Astrocyte (in vitro differentiated cells and primary cell): ENCODE measurements at regions not wholly inside any gene's neighbourhood (a gene's known extent, or its start where the extent isn't known, plus 50 kb on each side); places are given as distances from the start of the nearest gene placed in this dataset.

Experiments used
- CTCF ChIP-seq: IDR thresholded peaks from 2 replicates; pipeline ENCODE4 v1.5.1; 2011; ENCODE audit warnings: low read depth, mild to moderate bottlenecking, inconsistent platforms, low read length, moderate library complexity; ENCODE audit not compliant: insufficient read depth
- EZH2 ChIP-seq: IDR thresholded peaks from 2 replicates; pipeline ENCODE4 v1.6.1; 2012; ENCODE audit warnings: mild to moderate bottlenecking, low read length, inconsistent platforms; ENCODE audit not compliant: insufficient read depth

GRCh38 chr18:78809845-78810244 lies 169.8 kb upstream of the SALL3 start:
- TF ChIP-seq CTCF (no peak), EZH2 (no peak)
